HUES48 (cell line): ENCODE measurements at regions not wholly inside any gene's neighbourhood (a gene's known extent, or its start where the extent isn't known, plus 50 kb on each side); places are given as distances from the start of the nearest gene placed in this dataset.

Source experiments
- H3K27ac ChIP-seq: one replicate; pipeline ENCODE4 v1.7.0; 2013; ENCODE audit warnings: low read depth, low read length, inconsistent platforms
- H3K27me3 ChIP-seq: 2 replicates; pipeline ENCODE4 v1.6.1; 2013; ENCODE audit warnings: mild to moderate bottlenecking, low read length; ENCODE audit not compliant: control insufficient read depth, insufficient read depth
- H3K36me3 ChIP-seq: 2 replicates; pipeline ENCODE4 v1.6.1; 2013; ENCODE audit warnings: low read length; ENCODE audit not compliant: control insufficient read depth, insufficient read depth
- H3K4me1 ChIP-seq: 2 replicates; pipeline ENCODE4 v1.6.1; 2013; ENCODE audit warnings: mild to moderate bottlenecking, low read length; ENCODE audit not compliant: control insufficient read depth, insufficient read depth
- H3K4me3 ChIP-seq: 2 replicates; pipeline ENCODE4 v1.5.1; 2013; ENCODE audit warnings: mild to moderate bottlenecking, low read depth, low read length
- H3K9ac ChIP-seq: 2 replicates; pipeline ENCODE4 v1.6.1; 2013; ENCODE audit warnings: mild to moderate bottlenecking, low read depth, low read length, moderate library complexity
- H3K9me3 ChIP-seq: 2 replicates; pipeline ENCODE4 v1.6.1; 2013; ENCODE audit warnings: low read length; ENCODE audit not compliant: control insufficient read depth, insufficient read depth

GRCh38 chr3:189555558-189555881 is 75.7 kb upstream of the TP63 start:
- Histone ChIP-seq H3K27ac (no peak overlapping the region), H3K27me3 (no peaks in the 10 kb centered on the region), H3K4me3 (no peak overlapping the region)

DNA sequence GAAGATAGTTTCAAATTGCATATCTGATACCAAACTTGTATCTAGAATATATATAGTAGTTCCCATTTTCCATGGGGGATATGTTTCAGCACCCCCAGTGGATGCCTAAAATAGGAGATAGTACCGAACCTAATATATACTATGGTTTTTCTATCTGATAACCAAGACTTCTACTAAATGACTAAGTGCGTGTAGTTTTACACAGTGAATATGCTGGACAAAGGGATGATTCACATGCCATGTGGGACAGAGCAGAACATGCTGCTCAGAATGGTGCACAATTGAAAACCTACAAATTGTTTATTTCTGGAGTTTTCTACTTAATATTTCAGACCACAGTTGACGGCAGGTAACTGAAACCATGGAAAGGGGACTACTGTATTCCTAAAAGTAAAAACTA is 73.4 kb upstream of the TP63 start:
- H3K4me1 ChIP-seq: no peaks in the 10 kb centered on the region
- no peak overlapping the region for H3K4me3 ChIP-seq
- H3K27me3 ChIP-seq: no peaks in the 10 kb centered on the region
- no peak overlapping the region for H3K27ac ChIP-seq
- no peaks in the 10 kb centered on the region for H3K36me3 ChIP-seq
- H3K9ac ChIP-seq: no peak overlapping the region
- no peaks in the 10 kb centered on the region for H3K9me3 ChIP-seq

More at GRCh38 chr3:189555558-189555881, 75.7 kb upstream of the TP63 start:
- no peak overlapping the region for H3K9ac ChIP-seq
- H3K9me3 ChIP-seq: no peaks in the 10 kb centered on the region
- H3K36me3 ChIP-seq: no peaks in the 10 kb centered on the region
- H3K4me1 ChIP-seq: no peaks in the 10 kb centered on the region

DNA sequence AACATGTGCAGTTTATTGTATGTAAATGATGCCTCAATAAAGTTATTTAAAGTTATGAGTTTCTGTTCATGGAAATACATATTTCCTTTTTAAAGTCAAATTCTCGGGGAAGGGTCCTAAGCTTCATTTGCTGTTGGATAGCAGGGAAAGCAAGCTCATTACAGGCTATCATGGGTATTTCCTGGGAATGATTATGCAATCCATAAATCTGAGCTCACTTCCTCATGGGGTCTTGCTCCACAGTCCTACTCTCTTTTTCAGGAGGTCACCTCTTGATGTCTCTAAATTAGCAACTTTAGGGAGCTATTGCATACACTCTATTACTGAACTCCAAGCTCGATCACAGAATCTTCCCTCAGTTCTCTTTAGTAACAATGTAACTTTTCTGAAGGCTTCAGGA is 69.9 kb upstream of the TP63 start:
- Histone ChIP-seq H3K4me1 (no peaks in the 10 kb centered on the region), H3K27ac (no peak overlapping the region), H3K9me3 (no peaks in the 10 kb centered on the region)

GRCh38 chr3:189563853-189564563 is 67.2 kb upstream of the TP63 start:
- Histone ChIP-seq H3K36me3 (no peaks in the 10 kb centered on the region), H3K9me3 (no peaks in the 10 kb centered on the region), H3K27me3 (no peaks in the 10 kb centered on the region), H3K4me1 (no peaks in the 10 kb centered on the region), H3K4me3 (no peak overlapping the region), H3K27ac (no peak overlapping the region), H3K9ac (no peak overlapping the region)

More for the DNA sequence above, 69.9 kb upstream of the TP63 start:
- no peak overlapping the region for H3K9ac ChIP-seq
- H3K4me3 ChIP-seq: no peak overlapping the region
- H3K27me3 ChIP-seq: no peaks in the 10 kb centered on the region
- H3K36me3 ChIP-seq: no peaks in the 10 kb centered on the region

GRCh38 chr3:189566550-189567130 is 64.5 kb upstream of the TP63 start:
- Histone ChIP-seq H3K4me1 (no peaks in the 10 kb centered on the region), H3K4me3 (no peak overlapping the region), H3K9ac (no peak overlapping the region), H3K9me3 (no peaks in the 10 kb centered on the region), H3K27me3 (no peaks in the 10 kb centered on the region), H3K36me3 (no peaks in the 10 kb centered on the region), H3K27ac (no peak overlapping the region)

GRCh38 chr3:189567322-189567721 is 63.9 kb upstream of the TP63 start:
- H3K27me3 ChIP-seq: no peaks in the 10 kb centered on the region

GRCh38 chr3:189567766-189568420 is 63.3 kb upstream of the TP63 start:
- Histone ChIP-seq H3K9me3 (no peaks in the 10 kb centered on the region), H3K36me3 (no peaks in the 10 kb centered on the region), H3K9ac (no peak overlapping the region), H3K27me3 (no peaks in the 10 kb centered on the region), H3K4me1 (no peaks in the 10 kb centered on the region), H3K27ac (no peak overlapping the region), H3K4me3 (no peak overlapping the region)

More at GRCh38 chr3:189567322-189567721, 63.9 kb upstream of the TP63 start:
- Histone ChIP-seq H3K36me3 (no peaks in the 10 kb centered on the region), H3K9ac (no peak overlapping the region), H3K4me3 (no peak overlapping the region), H3K9me3 (no peaks in the 10 kb centered on the region), H3K4me1 (no peaks in the 10 kb centered on the region), H3K27ac (no peak overlapping the region)

DNA sequence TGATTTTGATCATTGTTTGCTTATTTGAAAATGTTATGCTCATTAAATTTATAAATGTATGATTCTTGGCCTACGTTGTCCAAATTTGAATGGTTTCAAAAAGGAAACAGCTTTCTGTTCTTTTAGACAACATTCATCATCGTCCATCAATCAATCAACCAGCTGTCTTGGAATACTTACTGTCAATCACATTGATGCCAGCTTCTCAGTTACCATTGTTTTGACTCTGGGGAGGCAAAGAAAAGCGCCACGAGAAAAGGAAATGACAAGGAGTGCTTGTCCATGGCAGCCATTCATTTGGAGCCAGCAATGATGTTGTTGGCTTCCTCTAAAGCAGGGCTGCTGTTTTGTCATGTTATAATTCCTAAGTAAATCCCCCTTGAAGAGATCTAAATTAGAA is 62.2 kb upstream of the TP63 start:
- Histone ChIP-seq H3K27me3 (no peaks in the 10 kb centered on the region), H3K4me1 (no peaks in the 10 kb centered on the region), H3K36me3 (no peaks in the 10 kb centered on the region), H3K4me3 (no peak overlapping the region), H3K9me3 (no peaks in the 10 kb centered on the region), H3K9ac (no peak overlapping the region), H3K27ac (no peak overlapping the region)

DNA sequence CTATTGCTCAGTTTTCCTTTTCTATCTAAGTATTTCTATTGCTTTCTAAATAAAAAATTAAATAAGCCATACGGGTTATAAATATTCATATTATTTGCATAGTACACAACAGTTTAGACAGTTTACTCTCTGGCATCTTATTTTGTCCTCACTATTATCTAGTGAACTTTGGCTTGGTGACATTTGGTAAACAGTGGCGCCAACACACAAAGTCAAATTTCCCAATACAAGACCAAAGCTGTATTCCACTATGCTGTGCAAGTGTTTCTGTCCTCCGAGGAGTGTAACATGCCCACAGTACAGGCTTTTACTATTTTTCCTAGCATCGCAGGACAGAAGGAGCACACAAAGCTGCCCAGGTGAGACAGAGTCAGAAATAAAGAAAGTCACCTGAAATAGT is 61.7 kb upstream of the TP63 start:
- Histone ChIP-seq H3K27ac (no peak overlapping the region), H3K27me3 (no peaks in the 10 kb centered on the region), H3K9ac (no peak overlapping the region), H3K4me1 (no peaks in the 10 kb centered on the region), H3K4me3 (no peak overlapping the region), H3K36me3 (no peaks in the 10 kb centered on the region), H3K9me3 (no peaks in the 10 kb centered on the region)

GRCh38 chr3:189570916-189571315 is 60.3 kb upstream of the TP63 start:
- H3K9ac ChIP-seq: no peak overlapping the region
- no peaks in the 10 kb centered on the region for H3K36me3 ChIP-seq
- no peaks in the 10 kb centered on the region for H3K27me3 ChIP-seq
- no peak overlapping the region for H3K4me3 ChIP-seq
- no peaks in the 10 kb centered on the region for H3K4me1 ChIP-seq
- H3K27ac ChIP-seq: no peak overlapping the region
- no peaks in the 10 kb centered on the region for H3K9me3 ChIP-seq

DNA sequence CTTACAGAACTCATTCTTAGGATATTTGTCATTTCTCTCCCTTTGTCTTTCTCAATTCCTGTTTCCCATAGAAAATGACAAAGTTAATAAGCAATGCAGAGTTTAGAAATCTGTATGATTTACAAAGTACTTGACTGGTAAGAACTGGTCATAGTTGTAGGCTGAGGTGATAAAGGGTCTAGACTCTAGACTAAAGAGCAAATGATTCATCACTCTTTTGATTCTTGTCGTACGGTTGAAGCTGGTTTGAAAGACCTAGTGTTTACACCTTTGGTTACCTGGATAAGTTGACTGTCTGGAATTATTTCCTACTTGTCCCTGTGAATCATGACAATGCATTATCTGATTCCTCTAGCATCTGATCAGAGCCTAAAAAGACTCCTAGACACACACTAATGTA is 58.9 kb upstream of the TP63 start:
- H3K9ac ChIP-seq: no peak overlapping the region
- H3K4me3 ChIP-seq: no peak overlapping the region
- H3K27me3 ChIP-seq: no peaks in the 10 kb centered on the region
- no peaks in the 10 kb centered on the region for H3K9me3 ChIP-seq
- no peaks in the 10 kb centered on the region for H3K36me3 ChIP-seq
- no peak overlapping the region for H3K27ac ChIP-seq
- no peaks in the 10 kb centered on the region for H3K4me1 ChIP-seq
